RWPE1 (cell line): ENCODE measurements at regions not wholly inside any gene's neighbourhood (a gene's known extent, or its start where the extent isn't known, plus 50 kb on each side); places are given as distances from the start of the nearest gene placed in this dataset.
"Not testable (repeated sequence)": the region's sequence is repeated elsewhere in the genome, so short reads cannot be mapped to it uniquely, and the experiment has no call there.

ENCODE experiments used
- CTCF ChIA-PET: fragments of 350-600 bp; sonication (Branson Sonifier 250); formaldehyde crosslinking; extraction: SDS; loops from one replicate; lab custom pipeline; 2021; lab: Yijun Ruan, JAX
- POLR2A ChIA-PET: fragments of 400-600 bp; formaldehyde crosslinking; extraction: SDS; loops from one replicate; lab custom pipeline; 2020; ENCODE audit warnings: antibody characterized with exemption; ENCODE audit not compliant: low non-redundant PET; lab: Yijun Ruan, JAX
- DNase-seq: peaks from one replicate; pipeline ENCODE4 v3.0.0; 2012; ENCODE audit warnings: low spot score
- H3K27ac ChIP-seq: fragments of 450-650 bp; 2 replicates; pipeline ENCODE4 v1.5.1; 2017
- CTCF ChIP-seq: fragments of 450-650 bp; conservative IDR thresholded peaks from 2 replicates; pipeline ENCODE4 v1.5.1; 2017; ENCODE audit warnings: low read depth, mild to moderate bottlenecking

DNA sequence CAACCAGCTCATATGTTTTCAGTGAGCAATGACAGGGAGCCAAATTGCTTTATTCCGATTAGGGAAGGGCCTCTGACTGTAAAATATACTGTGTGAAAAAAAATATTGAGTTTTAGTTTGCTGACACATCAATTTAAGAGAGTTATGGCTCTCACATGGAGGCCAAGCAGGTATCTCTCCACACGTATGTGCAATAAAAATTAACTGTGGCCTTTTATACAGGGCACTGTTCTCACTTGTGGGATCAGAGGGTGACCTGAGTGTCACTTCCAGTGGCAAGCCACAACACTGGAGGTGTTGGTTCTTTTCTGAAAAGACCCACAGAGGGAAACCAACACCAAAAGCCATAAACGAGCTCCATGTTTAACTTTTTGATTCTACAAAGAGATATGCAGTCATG is 462.8 kb downstream of the MID1IP1 start:
- ChIA-PET CTCF (no interaction called here), POLR2A (no interaction called here)
- DNase-seq: no peak
- TF ChIP-seq CTCF: no peak
- H3K27ac ChIP-seq: no peak overlapping the region

GRCh38 chrX:39267176-39267575 is 465.9 kb downstream of the MID1IP1 start:
- no peak overlapping the region for H3K27ac ChIP-seq
- TF ChIP-seq CTCF: no peak
- no peak for DNase-seq
- ChIA-PET CTCF (no interaction called here), POLR2A (no interaction called here)

- TF ChIP-seq CTCF: no peak
- CTCF ChIA-PET: no interaction called here
- POLR2A ChIA-PET: no interaction called here
- no peak for DNase-seq
- H3K27ac ChIP-seq: no peak overlapping the region
Observed at GRCh38 chrX:39268207-39268606, 466.9 kb downstream of the MID1IP1 start.

- no peak for DNase-seq
- POLR2A ChIA-PET: no interaction called here
- H3K27ac ChIP-seq: no peak overlapping the region
- no peak for TF ChIP-seq CTCF
- CTCF ChIA-PET: interaction anchor here (0.5 kb wide), 1 partner anchor 564 kb away, joined by 6 read pairs; no protein-coding TSS in a partner anchor
Observed at GRCh38 chrX:39275500-39276068, 474.3 kb downstream of the MID1IP1 start.

GRCh38 chrX:39277685-39278390 is 476.6 kb downstream of the MID1IP1 start:
- CTCF ChIA-PET, POLR2A ChIA-PET, H3K27ac ChIP-seq, DNase-seq: not testable (repeated sequence)

DNA sequence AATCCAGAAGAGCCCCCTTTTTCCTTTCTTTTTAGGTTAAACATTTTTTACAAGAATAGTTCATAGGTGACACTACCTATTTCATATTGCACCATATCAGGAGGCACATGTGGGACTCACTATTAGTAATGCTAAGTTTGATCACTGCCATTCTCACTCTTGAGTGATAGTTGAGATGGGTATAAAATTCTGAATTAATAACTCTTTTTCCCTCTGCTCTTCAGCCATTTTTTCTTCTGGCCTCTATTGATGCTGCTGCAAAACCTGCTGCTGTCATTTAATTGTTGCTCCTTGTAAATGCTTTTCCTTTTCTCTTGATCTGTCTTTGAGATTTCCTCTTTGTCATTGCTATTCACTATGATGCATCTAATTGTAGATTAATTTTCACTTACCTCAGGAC is 482.0 kb downstream of the MID1IP1 start:
- CTCF ChIA-PET: no interaction called here
- H3K27ac ChIP-seq: no peak overlapping the region
- POLR2A ChIA-PET: no interaction called here
- no peak for DNase-seq
- TF ChIP-seq CTCF: no peak

GRCh38 chrX:39288592-39288991 is 487.3 kb downstream of the MID1IP1 start:
- CTCF ChIA-PET: no interaction called here
- no peak for DNase-seq
- no peak for TF ChIP-seq CTCF
- H3K27ac ChIP-seq: no peak overlapping the region
- POLR2A ChIA-PET: no interaction called here
